GM23248 (cell line): ENCODE measurements at regions not wholly inside any gene's neighbourhood (a gene's known extent, or its start where the extent isn't known, plus 50 kb on each side); places are given as distances from the start of the nearest gene placed in this dataset.
A peak's percentile ranks its signal among the peaks of the same experiment; 100 is the strongest.

ENCODE experiments used
- DNase-seq: peaks from one replicate; pipeline ENCODE4 v3.0.0-alpha.2; 2015
- H2AFZ ChIP-seq: fragments of 200-600 bp; sonication (generic); 2 replicates; pipeline ENCODE4 v1.6.1; 2016; ENCODE audit warnings: antibody characterized with exemption
- H3F3A ChIP-seq: fragments of 200-600 bp; sonication (generic); 2 replicates; pipeline ENCODE4 v1.6.1; 2016; ENCODE audit warnings: mild to moderate bottlenecking, antibody characterized with exemption, mixed run types; ENCODE audit not compliant: insufficient read depth
- H3K27ac ChIP-seq: fragments of 200-600 bp; sonication (generic); 2 replicates; pipeline ENCODE4 v1.5.1; 2016; ENCODE audit warnings: mild to moderate bottlenecking
- H3K27me3 ChIP-seq: fragments of 200-600 bp; sonication (generic); replicated peaks from 2 replicates; pipeline ENCODE4 v1.6.1; 2016; ENCODE audit warnings: mild to moderate bottlenecking; ENCODE audit not compliant: insufficient read depth
- H3K36me3 ChIP-seq: fragments of 200-600 bp; sonication (generic); 2 replicates; pipeline ENCODE4 v1.6.1; 2016; ENCODE audit warnings: low read depth, mild to moderate bottlenecking
- H3K4me1 ChIP-seq: fragments of 200-600 bp; sonication (generic); 2 replicates; pipeline ENCODE4 v1.6.1; 2016; ENCODE audit warnings: mild to moderate bottlenecking; ENCODE audit not compliant: insufficient read depth
- H3K4me2 ChIP-seq: fragments of 200-600 bp; sonication (generic); one replicate; pipeline ENCODE4 v1.6.1; 2016; ENCODE audit warnings: mild to moderate bottlenecking; ENCODE audit not compliant: unreplicated experiment
- H3K4me3 ChIP-seq: fragments of 200-600 bp; sonication (generic); 2 replicates; pipeline ENCODE4 v1.5.1; 2016; ENCODE audit warnings: mild to moderate bottlenecking
- H3K79me2 ChIP-seq: fragments of 200-600 bp; sonication (generic); 2 replicates; pipeline ENCODE4 v1.6.1; 2016; ENCODE audit warnings: mild to moderate bottlenecking; ENCODE audit not compliant: insufficient read depth
- H3K9ac ChIP-seq: fragments of 200-600 bp; sonication (generic); 2 replicates; pipeline ENCODE4 v1.6.1; 2016; ENCODE audit warnings: mild to moderate bottlenecking
- H3K9me2 ChIP-seq: fragments of 200-600 bp; sonication (generic); 2 replicates; pipeline ENCODE4 v1.6.1; 2016; ENCODE audit warnings: mixed run types, mild to moderate bottlenecking, moderate library complexity; ENCODE audit not compliant: insufficient read depth
- H3K9me3 ChIP-seq: fragments of 200-600 bp; sonication (generic); one replicate; pipeline ENCODE4 v1.6.1; 2017; ENCODE audit warnings: low read depth
- H4K20me1 ChIP-seq: fragments of 200-600 bp; sonication (generic); 2 replicates; pipeline ENCODE4 v1.6.0; 2016; ENCODE audit not compliant: insufficient read depth
- EZH2 ChIP-seq: fragments of 200-600 bp; sonication (generic); IDR thresholded peaks from 2 replicates; pipeline ENCODE4 v1.6.1; 2018; ENCODE audit warnings: antibody characterized with exemption, mild to moderate bottlenecking; ENCODE audit not compliant: insufficient read depth, poor library complexity, severe bottlenecking
- EZH2phosphoT487 ChIP-seq: fragments of 200-600 bp; sonication (generic); IDR thresholded peaks from 2 replicates; pipeline ENCODE4 v1.6.1; 2018; ENCODE audit warnings: antibody characterized with exemption, moderate library complexity, mild to moderate bottlenecking, low read depth; ENCODE audit not compliant: insufficient read depth
- WGBS, 2 experiments: methylation state at CpG; one replicate each; pipeline ENCODE4 v1.1.6; 2015 to 2017; ENCODE audit warnings: low lambda C conversion rate in 2 of 2, low coverage in 1 of 2; ENCODE audit errors: missing lambda C conversion rate in 2 of 2; 5-methylcytosine and 5-hydroxymethylcytosine counted together
- in situ Hi-C: fragments of 300-500 bp; cut with MboI; formaldehyde crosslinking; loops from 2 replicates; pipeline ENCODE4 v1.15.0; 2020

- TF ChIP-seq EZH2phosphoT487, result no peak
- TF ChIP-seq EZH2, result no peak
- H2AFZ ChIP-seq, result no peak overlapping the region
- H3K9me2 ChIP-seq, result no peaks in the 10 kb centered on the region
- H3K4me3 ChIP-seq, result no peak overlapping the region
- DNase-seq, result no peak
- no peaks in the 10 kb centered on the region for H3K36me3 ChIP-seq
- in situ Hi-C loops, result no loop called here
- no peaks in the 10 kb centered on the region for H3K27me3 ChIP-seq
- no peaks in the 10 kb centered on the region for H3K4me1 ChIP-seq
- 0 to 1% methylated on average over 2 of the region's 2 CpGs for WGBS, 2 experiments
- H4K20me1 ChIP-seq, result no peaks in the 10 kb centered on the region
- no peaks in the 10 kb centered on the region for H3F3A ChIP-seq
- H3K27ac ChIP-seq, result no peak overlapping the region
- H3K79me2 ChIP-seq, result no peaks in the 10 kb centered on the region
- no peaks in the 10 kb centered on the region for H3K9me3 ChIP-seq
- no peak overlapping the region for H3K4me2 ChIP-seq
- H3K9ac ChIP-seq, result no peak overlapping the region
Observed at GRCh38 chr13:89832827-89833226, 1514.7 kb upstream of the MIR17HG start.

- Histone ChIP-seq H3K9ac (no peak overlapping the region), H3F3A (no peaks in the 10 kb centered on the region), H4K20me1 (no peaks in the 10 kb centered on the region), H3K9me3 (no peaks in the 10 kb centered on the region), H3K4me3 (no peak overlapping the region), H3K27ac (no peak overlapping the region), H3K27me3 (no peaks in the 10 kb centered on the region), H3K4me2 (no peak overlapping the region), H3K4me1 (no peaks in the 10 kb centered on the region), H3K36me3 (no peaks in the 10 kb centered on the region), H3K79me2 (no peaks in the 10 kb centered on the region), H2AFZ (no peak overlapping the region), H3K9me2 (no peaks in the 10 kb centered on the region; the same call in 1 of the 2 replicates)
- TF ChIP-seq EZH2 (no peak), EZH2phosphoT487 (no peak)
- in situ Hi-C loops, result no loop called here
- DNase-seq, result no peak
- 66 to 71% methylated on average over 1 of the region's 1 CpG for WGBS, 2 experiments
Observed at GRCh38 chr13:89843621-89844020, 1503.9 kb upstream of the MIR17HG start.

GRCh38 chr13:89845874-89846273 lies 1501.6 kb upstream of the MIR17HG start:
- no peaks in the 10 kb centered on the region for H3K27me3 ChIP-seq
- no peaks in the 10 kb centered on the region for H4K20me1 ChIP-seq
- no peaks in the 10 kb centered on the region; the same call in 1 of the 2 replicates for H3K9me2 ChIP-seq
- no peaks in the 10 kb centered on the region for H3K36me3 ChIP-seq
- in situ Hi-C loops, result no loop called here
- H3K79me2 ChIP-seq, result no peaks in the 10 kb centered on the region
- TF ChIP-seq EZH2, result no peak
- TF ChIP-seq EZH2phosphoT487, result no peak
- H3K9ac ChIP-seq, result no peak overlapping the region
- no peak for DNase-seq
- H3K4me1 ChIP-seq, result no peaks in the 10 kb centered on the region
- no peak overlapping the region for H2AFZ ChIP-seq
- no peak overlapping the region for H3K27ac ChIP-seq
- no peak overlapping the region for H3K4me2 ChIP-seq
- H3F3A ChIP-seq, result no peaks in the 10 kb centered on the region
- H3K4me3 ChIP-seq, result no peak overlapping the region
- WGBS, 2 experiments, result 38 to 48% methylated on average over 3 of the region's 3 CpGs
- no peaks in the 10 kb centered on the region for H3K9me3 ChIP-seq

- H3K9me3 ChIP-seq, result no peaks in the 10 kb centered on the region
- DNase-seq, result peak; percentile 21
- in situ Hi-C loops, result no loop called here
Observed at GRCh38 chr13:89846926-89847585, 1500.4 kb upstream of the MIR17HG start.

More at GRCh38 chr13:89846926-89847585, 1500.4 kb upstream of the MIR17HG start:
- H3K4me2 ChIP-seq, result no peak overlapping the region
- H3K79me2 ChIP-seq, result no peaks in the 10 kb centered on the region
- no peaks in the 10 kb centered on the region for H3F3A ChIP-seq
- H4K20me1 ChIP-seq, result no peaks in the 10 kb centered on the region
- no peak for TF ChIP-seq EZH2phosphoT487
- no peak for TF ChIP-seq EZH2
- no peak overlapping the region for H2AFZ ChIP-seq
- H3K9ac ChIP-seq, result no peak overlapping the region
- H3K27me3 ChIP-seq, result no peaks in the 10 kb centered on the region
- no peak overlapping the region for H3K27ac ChIP-seq
- 35 to 38% methylated on average over 4 of the region's 4 CpGs for WGBS, 2 experiments
- H3K4me3 ChIP-seq, result no peak overlapping the region
- H3K36me3 ChIP-seq, result no peaks in the 10 kb centered on the region
- no peaks in the 10 kb centered on the region; the same call in 1 of the 2 replicates for H3K9me2 ChIP-seq
- H3K4me1 ChIP-seq, result no peaks in the 10 kb centered on the region
